IMR-90 (cell line): ENCODE measurements at regions not wholly inside any gene's neighbourhood (a gene's known extent, or its start where the extent isn't known, plus 50 kb on each side); places are given as distances from the start of the nearest gene placed in this dataset.

Source experiments
- ATAC-seq: fragments of 200-7000 bp; cut with Tn5 transposase; 2 replicates; pipeline ENCODE4 v1.9.1; 2020; ENCODE audit warnings: low read depth, mild to moderate bottlenecking, moderate library complexity
- BruUV-seq: library from RNA; stranded (reverse); fragments of 400-500 nt; replicated peaks from 2 replicates; lab custom pipeline; 2021; lab: Mats Ljungman, UMichigan
- CTCF ChIA-PET: fragments of 300-600 bp; formaldehyde crosslinking; extraction: SDS; loops from one replicate; lab custom pipeline; 2021; ENCODE audit warnings: antibody characterized with exemption; lab: Yijun Ruan, JAX
- POLR2A ChIA-PET: fragments of 300-600 bp; sonication (Branson Sonifier 250); formaldehyde crosslinking; loops from one replicate; lab custom pipeline; 2022; ENCODE audit warnings: antibody characterized with exemption; ENCODE audit not compliant: unreplicated experiment; lab: Charles Lee
- DNase-seq: peaks from one replicate; pipeline ENCODE4 v3.0.0; 2013
- H2AFZ ChIP-seq: replicated peaks from 2 replicates; pipeline ENCODE3; 2013; ENCODE audit warnings: low read length, mild to moderate bottlenecking; ENCODE audit not compliant: poor library complexity
- H2AK5ac ChIP-seq: 2 replicates; pipeline ENCODE4 v1.6.1; 2013; ENCODE audit warnings: low read depth, low read length, inconsistent platforms
- H2AK9ac ChIP-seq: replicated peaks from 2 replicates; pipeline ENCODE3; 2013; ENCODE audit warnings: mild to moderate bottlenecking, low read depth, low read length, moderate library complexity; ENCODE audit not compliant: poor library complexity
- H2BK120ac ChIP-seq: 2 replicates; pipeline ENCODE4 v1.6.1; 2013; ENCODE audit warnings: low read depth, low read length, inconsistent platforms
- H2BK15ac ChIP-seq: 3 replicates; pipeline ENCODE4 v1.6.1; 2013; ENCODE audit warnings: low read depth, low read length, inconsistent platforms
- H2BK20ac ChIP-seq: 2 replicates; pipeline ENCODE4 v1.6.1; 2013; ENCODE audit warnings: low read depth, mild to moderate bottlenecking, inconsistent platforms, low read length, moderate library complexity
- H2BK5ac ChIP-seq: 2 replicates; pipeline ENCODE4 v1.6.1; 2013; ENCODE audit warnings: mild to moderate bottlenecking, low read depth, low read length, inconsistent platforms; ENCODE audit not compliant: poor library complexity, severe bottlenecking
- H3K14ac ChIP-seq: replicated peaks from 2 replicates; pipeline ENCODE4 v1.6.1; 2013; ENCODE audit warnings: low read depth, low read length, inconsistent platforms
- H3K18ac ChIP-seq: 2 replicates; pipeline ENCODE4 v1.6.1; 2013; ENCODE audit warnings: low read depth, low read length, control low read depth
- H3K23ac ChIP-seq: 2 replicates; pipeline ENCODE4 v1.6.1; 2013; ENCODE audit warnings: low read depth, low read length, inconsistent platforms
- H3K27ac ChIP-seq: 2 replicates; pipeline ENCODE4 v1.5.1; 2013; ENCODE audit warnings: mild to moderate bottlenecking, control low read depth, low read length; ENCODE audit not compliant: insufficient read depth
- H3K27me3 ChIP-seq: 2 replicates; pipeline ENCODE4 v1.6.1; 2013; ENCODE audit warnings: low read length; ENCODE audit not compliant: control insufficient read depth, insufficient read depth
- H3K36me3 ChIP-seq: 2 replicates; pipeline ENCODE4 v1.6.1; 2013; ENCODE audit warnings: low read length, mixed read lengths; ENCODE audit not compliant: control insufficient read depth, insufficient read depth
- H3K4ac ChIP-seq: 2 replicates; pipeline ENCODE4 v1.6.1; 2013; ENCODE audit warnings: low read depth, low read length, inconsistent platforms
- H3K4me1 ChIP-seq: 2 replicates; pipeline ENCODE4 v1.6.1; 2013; ENCODE audit warnings: low read length, mixed read lengths; ENCODE audit not compliant: control insufficient read depth, insufficient read depth
- H3K4me2 ChIP-seq: 2 replicates; pipeline ENCODE4 v1.6.1; 2013; ENCODE audit warnings: low read depth, mild to moderate bottlenecking, control low read depth, low read length, moderate library complexity
- H3K4me3 ChIP-seq: 2 replicates; pipeline ENCODE4 v1.5.1; 2013; ENCODE audit warnings: low read depth, mild to moderate bottlenecking, control low read depth, low read length, moderate library complexity; ENCODE audit not compliant: insufficient read depth
- H3K56ac ChIP-seq: 2 replicates; pipeline ENCODE4 v1.6.1; 2013; ENCODE audit warnings: low read length, inconsistent platforms; ENCODE audit not compliant: insufficient read depth; ENCODE audit errors: extremely low read depth
- H3K79me1 ChIP-seq, 2 experiments: 2 replicates each; pipeline ENCODE4 v1.6.1; 2013; ENCODE audit warnings: low read length in 2 of 2, inconsistent platforms in 1 of 2, low read depth in 1 of 2
- H3K9ac ChIP-seq: 2 replicates; pipeline ENCODE4 v1.6.1; 2013; ENCODE audit warnings: low read depth, low read length, control low read depth
- H3K9me1 ChIP-seq: 2 replicates; pipeline ENCODE4 v1.6.1; 2013; ENCODE audit warnings: low read length, inconsistent platforms; ENCODE audit not compliant: insufficient read depth
- H3K9me3 ChIP-seq: 2 replicates; pipeline ENCODE4 v1.6.1; 2013; ENCODE audit warnings: low read length; ENCODE audit not compliant: control insufficient read depth, insufficient read depth
- H4K20me1 ChIP-seq: 2 replicates; pipeline ENCODE4 v1.6.1; 2013; ENCODE audit warnings: low read length, inconsistent platforms; ENCODE audit not compliant: insufficient read depth
- H4K5ac ChIP-seq: 2 replicates; pipeline ENCODE4 v1.6.1; 2013; ENCODE audit warnings: mild to moderate bottlenecking, low read depth, low read length, control low read depth
- H4K8ac ChIP-seq, 2 experiments: 2 replicates each; pipeline ENCODE4 v1.6.1; 2013; ENCODE audit warnings: low read depth in 2 of 2, low read length in 2 of 2, control low read depth in 1 of 2, inconsistent platforms in 1 of 2
- H4K91ac ChIP-seq: 2 replicates; pipeline ENCODE4 v1.6.1; 2013; ENCODE audit warnings: low read depth, low read length, inconsistent platforms; ENCODE audit not compliant: insufficient read depth
- BHLHE40 ChIP-seq: fragments of 150-350 bp; IDR thresholded peaks from 2 replicates; pipeline ENCODE4 v1.6.1; 2016; ENCODE audit warnings: mild to moderate bottlenecking, low read depth, low read length
- CHD1 ChIP-seq: IDR thresholded peaks from 2 replicates; pipeline ENCODE4 v1.6.1; 2012; ENCODE audit warnings: low read depth, low read length, improper control_type of control experiment
- CTCF ChIP-seq: conservative IDR thresholded peaks from 2 replicates; pipeline ENCODE4 v1.5.1; 2012; ENCODE audit warnings: mild to moderate bottlenecking, low read depth, low read length, improper control_type of control experiment
- ELK1 ChIP-seq: fragments of 150-350 bp; IDR thresholded peaks from 2 replicates; pipeline ENCODE4 v1.6.1; 2016; ENCODE audit warnings: low read depth, mild to moderate bottlenecking, low read length, moderate library complexity, borderline replicate concordance
- MAFK ChIP-seq: IDR thresholded peaks from 2 replicates; pipeline ENCODE4 v1.6.1; 2012; ENCODE audit warnings: low read depth, low read length, improper control_type of control experiment
- MAZ ChIP-seq: IDR thresholded peaks from 2 replicates; pipeline ENCODE4 v1.6.1; 2012; ENCODE audit warnings: low read depth, mild to moderate bottlenecking, low read length, improper control_type of control experiment, moderate library complexity, borderline replicate concordance
- MXI1 ChIP-seq: IDR thresholded peaks from 2 replicates; pipeline ENCODE4 v1.6.1; 2012; ENCODE audit warnings: low read depth, mild to moderate bottlenecking, low read length, moderate library complexity, borderline replicate concordance
- POLR2A ChIP-seq: IDR thresholded peaks from 2 replicates; pipeline ENCODE4 v1.6.1; 2012; ENCODE audit warnings: mild to moderate bottlenecking, low read depth, low read length
- RCOR1 ChIP-seq: IDR thresholded peaks from 2 replicates; pipeline ENCODE4 v1.6.1; 2012; ENCODE audit warnings: mild to moderate bottlenecking, low read length, improper control_type of control experiment; ENCODE audit not compliant: insufficient replicate concordance
- SMC3 ChIP-seq: fragments of 150-350 bp; IDR thresholded peaks from 2 replicates; pipeline ENCODE4 v1.6.1; 2016; ENCODE audit warnings: low read depth, mild to moderate bottlenecking, antibody characterized with exemption, low read length, moderate library complexity
- WGBS, 2 experiments: methylation state at CpG; one replicate each; pipeline versions ENCODE4 v1.1.5 to v1.1.7; 2013; ENCODE audit warnings: missing lambda C conversion rate in 2 of 2; ENCODE audit not compliant: insufficient read length in 1 of 2; ENCODE audit errors: extremely low coverage in 2 of 2; 5-methylcytosine and 5-hydroxymethylcytosine counted together
- dilution Hi-C: fragments of 300-500 bp; cut with HindIII; formaldehyde crosslinking; loops from one replicate; pipeline ENCODE4 v1.14.3; 2018; ENCODE audit warnings: low sequenced_read_pairs; ENCODE audit not compliant: unreplicated experiment
- in situ Hi-C: fragments of 300-500 bp; cut with MboI; formaldehyde crosslinking; loops from 3 replicates; pipeline ENCODE4 v1.14.3; 2019; ENCODE audit warnings: low sequenced_read_pairs, inconsistent platforms, mixed read lengths
- intact Hi-C: fragments of 100-400 bp; cut with micrococcal nuclease; formaldehyde crosslinking; loops from 2 replicates; pipeline ENCODE4 v1.10.0; 2022

- intact Hi-C loops, result loop anchor here (5.0 to 10.0 kb wide), 4 partner anchors 122 to 1029 kb away; partner anchors contain the start of gene GHR
- no peak overlapping the region for H3K14ac ChIP-seq
These were observed 74.9 kb upstream of the SELENOP start for GRCh38 chr5:42886635-42887034.

More at GRCh38 chr5:42886635-42887034, 74.9 kb upstream of the SELENOP start:
- no peaks in the 10 kb centered on the region for H3K9me1 ChIP-seq
- H2AK5ac ChIP-seq, result no peak overlapping the region
- no peak overlapping the region for H2AFZ ChIP-seq
- H4K20me1 ChIP-seq, result no peaks in the 10 kb centered on the region
- no peak overlapping the region for H3K23ac ChIP-seq
- no peak for DNase-seq
- H3K9me3 ChIP-seq, result no peaks in the 10 kb centered on the region
- no peak for ATAC-seq
- no peak overlapping the region for H3K4ac ChIP-seq
- H4K5ac ChIP-seq, result no peak overlapping the region
- no peak overlapping the region for H3K56ac ChIP-seq
- H3K4me1 ChIP-seq, result no peaks in the 10 kb centered on the region; the same call in 1 of the 2 replicates
- H3K36me3 ChIP-seq, result no peaks in the 10 kb centered on the region
- no peak overlapping the region for H3K4me2 ChIP-seq
- no peak overlapping the region for H2AK9ac ChIP-seq
- BruUV-seq, result no TSS peak
- no peak overlapping the region for H3K27ac ChIP-seq
- dilution Hi-C loops (no loop called here), in situ Hi-C loops (no loop called here)
- H3K9ac ChIP-seq, result no peak overlapping the region
- no CpG with 5 or more reads among the region's 1 CpG for WGBS, 2 experiments
- H2BK15ac ChIP-seq, result no peak overlapping the region
- H3K18ac ChIP-seq, result no peak overlapping the region
- no peak overlapping the region for H3K4me3 ChIP-seq
- H2BK5ac ChIP-seq, result no peak overlapping the region
- POLR2A ChIA-PET, result no interaction called here
- H4K8ac ChIP-seq, result no peak overlapping the region
- no peak overlapping the region for H2BK120ac ChIP-seq
- H3K27me3 ChIP-seq, result peaks cover 9% of the 10 kb centered on the region
- no peak overlapping the region for H2BK20ac ChIP-seq
- H4K91ac ChIP-seq, result no peak overlapping the region
- CTCF ChIA-PET, result no interaction called here
- no peaks in the 10 kb centered on the region for H3K79me1 ChIP-seq
- no peak for TF ChIP-seq MAFK
- TF ChIP-seq SMC3, result no peak
- no peak for TF ChIP-seq MAZ
- TF ChIP-seq RCOR1, result no peak
- TF ChIP-seq ELK1, result no peak
- no peak for TF ChIP-seq BHLHE40
- TF ChIP-seq CHD1, result no peak
- no peak for TF ChIP-seq MXI1
- no peak for TF ChIP-seq POLR2A
- no peak for TF ChIP-seq CTCF
